HepG2 (cell line): ENCODE measurements at regions not wholly inside any gene's neighbourhood (a gene's known extent, or its start where the extent isn't known, plus 50 kb on each side); places are given as distances from the start of the nearest gene placed in this dataset.

Experiments used
- ATAC-seq: fragments of 200-7000 bp; cut with Tn5 transposase; 3 replicates; pipeline ENCODE4 v1.9.1; 2020; ENCODE audit warnings: mild to moderate bottlenecking, moderate library complexity
- BruUV-seq: library from RNA; stranded (reverse); fragments of 400-500 nt; replicated peaks from 2 replicates; lab custom pipeline; 2021; lab: Mats Ljungman, UMichigan
- CTCF ChIA-PET: fragments of 300-600 bp; formaldehyde crosslinking; extraction: SDS; loops from one replicate; lab custom pipeline; 2021; ENCODE audit warnings: low total read pairs, inconsistent platforms, low intra/inter-chr PET ratio; lab: Yijun Ruan, JAX
- POLR2A ChIA-PET: fragments of 350-600 bp; sonication (Branson Sonifier 250); formaldehyde crosslinking; loops from one replicate; lab custom pipeline; 2020; ENCODE audit warnings: antibody characterized with exemption, inconsistent platforms; lab: Yijun Ruan, JAX
- DNase-seq: peaks from one replicate; pipeline ENCODE4 v3.0.0-alpha.2; 2015; ENCODE audit warnings: low spot score
- FAIRE-seq: peaks from 3 replicates; lab custom pipeline; 2011; peaks lifted over from hg19 to GRCh38; lab: Jason Lieb, UNC
- H2AFZ ChIP-seq: one replicate; pipeline ENCODE4 v1.6.1; 2011; ENCODE audit warnings: low read length, inconsistent platforms
- H3K27ac ChIP-seq: fragments of 300-600 bp; 3 replicates; pipeline ENCODE4 v1.8.0; 2011; ENCODE audit warnings: mixed run types, mild to moderate bottlenecking, mixed read lengths, low read length, inconsistent platforms; ENCODE audit not compliant: insufficient read depth; ENCODE audit errors: extremely low read length
- H3K27me3 ChIP-seq, 2 experiments: fragments of 200-600 bp in 1 of 2; 2 replicates in 1 of 2; 3 replicates in 1 of 2; pipeline versions ENCODE4 v1.6.0 to v1.8.0; 2011; ENCODE audit warnings: low read length in 2 of 2, mild to moderate bottlenecking in 2 of 2, moderate library complexity in 2 of 2, inconsistent platforms in 1 of 2; ENCODE audit not compliant: insufficient read depth in 2 of 2, control insufficient read depth in 1 of 2
- H3K36me3 ChIP-seq, 2 experiments: fragments of 200-600 bp in 1 of 2; replicated peaks in 1 of 2; 2 replicates in 1 of 2; 3 replicates in 1 of 2; pipeline versions ENCODE4 v1.5.1 to v1.8.0; 2011; ENCODE audit warnings: low read length in 2 of 2, inconsistent platforms in 1 of 2; ENCODE audit not compliant: insufficient read depth in 2 of 2, control insufficient read depth in 1 of 2
- H3K4me1 ChIP-seq: 2 replicates; pipeline ENCODE4 v1.5.1; 2012; ENCODE audit warnings: low read length, inconsistent platforms; ENCODE audit not compliant: insufficient read depth
- H3K4me2 ChIP-seq: 2 replicates; pipeline ENCODE4 v1.6.0; 2011; ENCODE audit warnings: low read depth, low read length, inconsistent platforms
- H3K4me3 ChIP-seq, 3 experiments: fragments of 200-600 bp in 1 of 3; sonication (generic), shearing (Covaris generic) in 1 of 3; replicated peaks in 1 of 3; 2 replicates each; pipeline ENCODE4 v1.5.1; 2011 to 2016; ENCODE audit warnings: low read length in 3 of 3, inconsistent platforms in 2 of 3, low read depth in 2 of 3, mild to moderate bottlenecking in 2 of 3, control low read depth in 1 of 3, mixed read lengths in 1 of 3; ENCODE audit not compliant: insufficient read depth in 1 of 3
- H3K79me2 ChIP-seq: one replicate; pipeline ENCODE4 v1.6.1; 2011; ENCODE audit warnings: low read length, inconsistent platforms; ENCODE audit not compliant: insufficient read depth
- H3K9ac ChIP-seq: 2 replicates; pipeline ENCODE4 v1.6.0; 2011; ENCODE audit warnings: mild to moderate bottlenecking, low read depth, low read length, inconsistent platforms; ENCODE audit not compliant: insufficient read depth
- H3K9me3 ChIP-seq: 2 replicates; pipeline ENCODE4 v1.5.1; 2012; ENCODE audit warnings: mild to moderate bottlenecking, low read length
- H4K20me1 ChIP-seq: 2 replicates; pipeline ENCODE4 v1.6.0; 2011; ENCODE audit warnings: inconsistent platforms, mild to moderate bottlenecking, low read length, moderate library complexity; ENCODE audit not compliant: insufficient read depth
- ATF3 ChIP-seq: sonication (generic); formaldehyde crosslinking; IDR thresholded peaks from 2 replicates; pipeline ENCODE4 v1.4.0; 2020; ENCODE audit warnings: missing genetic modification reagents
- ELF3 ChIP-seq: IDR thresholded peaks from 2 replicates; pipeline ENCODE4 v1.6.1; 2016; ENCODE audit warnings: missing genetic modification reagents, missing compliant biosample characterization
- FOXA1 ChIP-seq, 2 experiments: fragments of 450-650 bp in 1 of 2; sonication (generic) in 1 of 2; formaldehyde crosslinking in 1 of 2; IDR thresholded peaks; 2 replicates each; pipeline versions ENCODE4 v1.4.0 to v1.6.1; 2016 to 2020; ENCODE audit warnings: missing genetic modification reagents in 1 of 2
- FOXA3 ChIP-seq: IDR thresholded peaks from 2 replicates; pipeline ENCODE4 v1.6.1; 2016; ENCODE audit warnings: missing genetic modification reagents, missing compliant biosample characterization
- GATA4 ChIP-seq: sonication (generic); IDR thresholded peaks from 2 replicates; pipeline ENCODE4 v1.6.1; 2016; ENCODE audit warnings: antibody characterized with exemption, low read depth, borderline replicate concordance
- HDAC2 ChIP-seq: sonication (generic); formaldehyde crosslinking; IDR thresholded peaks from 2 replicates; pipeline ENCODE4 v1.4.0; 2020; ENCODE audit warnings: missing genetic modification reagents
- HMGXB4 ChIP-seq, 2 experiments: sonication (generic) in 1 of 2; formaldehyde crosslinking in 1 of 2; IDR thresholded peaks; 2 replicates each; pipeline versions ENCODE4 v1.4.0 to v1.6.1; 2018 to 2020; ENCODE audit warnings: missing genetic modification reagents in 2 of 2, borderline replicate concordance in 1 of 2, low read depth in 1 of 2, mild to moderate bottlenecking in 1 of 2, missing biosample characterization in 1 of 2
- KLF16 ChIP-seq, 2 experiments: sonication (generic) in 1 of 2; formaldehyde crosslinking in 1 of 2; IDR thresholded peaks; 2 replicates each; pipeline versions ENCODE4 v1.6.1 to v1.8.0; 2016 to 2023; ENCODE audit warnings: missing genetic modification reagents in 2 of 2, missing compliant biosample characterization in 1 of 2
- MIXL1 ChIP-seq: IDR thresholded peaks from 2 replicates; pipeline ENCODE4 v1.6.1; 2016
- MZF1 ChIP-seq: sonication (generic); formaldehyde crosslinking; IDR thresholded peaks from 2 replicates; pipeline ENCODE4 v1.8.1; 2023; ENCODE audit warnings: mild to moderate bottlenecking, missing genetic modification reagents, borderline replicate concordance
- RAD21 ChIP-seq: fragments of 450-650 bp; formaldehyde crosslinking; IDR thresholded peaks from 2 replicates; pipeline ENCODE4 v1.5.0; 2020; ENCODE audit warnings: mild to moderate bottlenecking
- SMC3 ChIP-seq: IDR thresholded peaks from 2 replicates; pipeline ENCODE4 v1.6.1; 2011; ENCODE audit warnings: low read length, improper control_type of control experiment
- SOX5 ChIP-seq: IDR thresholded peaks from 2 replicates; pipeline ENCODE4 v1.6.1; 2016; ENCODE audit warnings: borderline replicate concordance
- STAG1 ChIP-seq: sonication (generic); formaldehyde crosslinking; IDR thresholded peaks from 2 replicates; pipeline ENCODE4 v1.4.0; 2020; ENCODE audit warnings: missing genetic modification reagents
- THAP11 ChIP-seq: IDR thresholded peaks from 2 replicates; pipeline ENCODE4 v1.6.1; 2016; ENCODE audit warnings: missing biosample characterization, missing genetic modification reagents
- ZFX ChIP-seq: sonication (generic); formaldehyde crosslinking; IDR thresholded peaks from 2 replicates; pipeline ENCODE4 v1.4.0; 2020; ENCODE audit warnings: mild to moderate bottlenecking, low read depth, missing genetic modification reagents, moderate library complexity
- ZNF280B ChIP-seq: sonication (generic); formaldehyde crosslinking; IDR thresholded peaks from 2 replicates; pipeline ENCODE4 v1.5.0; 2020; ENCODE audit warnings: missing genetic modification reagents, mild to moderate bottlenecking, borderline replicate concordance
- ZNF556 ChIP-seq: sonication (generic); formaldehyde crosslinking; IDR thresholded peaks from 2 replicates; pipeline ENCODE4 v1.4.0; 2020; ENCODE audit warnings: mild to moderate bottlenecking, missing genetic modification reagents, borderline replicate concordance
- WGBS: methylation state at CpG from one replicate; pipeline ENCODE4 v1.1.6; 2017; ENCODE audit warnings: low lambda C conversion rate; 5-methylcytosine and 5-hydroxymethylcytosine counted together
- in situ Hi-C: cut with HindIII; loops from 2 replicates; pipeline ENCODE4 v1.10.0; 2017; ENCODE audit warnings: low pct_unique_long_range_greater_than_20kb; ENCODE audit not compliant: extremely low pct_ligation_motif_present
- intact Hi-C: fragments of 100-400 bp; cut with micrococcal nuclease; formaldehyde crosslinking; loops from one replicate; pipeline ENCODE4 v1.10.0; 2022; ENCODE audit not compliant: unreplicated experiment
- TF ChIP-seq, protein P1 (sequence below): sonication (generic); formaldehyde crosslinking; IDR thresholded peaks from 2 replicates; pipeline ENCODE4 v1.4.0; 2020; ENCODE audit warnings: missing genetic modification reagents, borderline replicate concordance

- Histone ChIP-seq H3K9me3 (no peaks in the 10 kb centered on the region), H2AFZ (no peak overlapping the region), H3K79me2 (no peaks in the 10 kb centered on the region), H3K27ac (no peak overlapping the region), H4K20me1 (no peaks in the 10 kb centered on the region), H3K4me2 (no peak overlapping the region), H3K9ac (no peak overlapping the region), H3K4me1 (peaks cover 37% of the 10 kb centered on the region), H3K27me3 (no peaks in the 10 kb centered on the region), H3K36me3 (no peaks in the 10 kb centered on the region), H3K4me3 (no peak overlapping the region)
- WGBS = 9% methylated on average over 4 of the region's 5 CpGs
- BruUV-seq = no TSS peak
- POLR2A ChIA-PET = interaction anchor here (0.7 to 2.2 kb wide), 3 partner anchors 36 to 317 kb away, joined by 3 to 9 read pairs (median 3); no protein-coding TSS in a partner anchor
- in situ Hi-C loops = loop anchor here (5.0 kb wide), 1 partner anchor 410 kb away; no protein-coding TSS in a partner anchor
- FAIRE-seq (peak; percentile 53), DNase-seq (peak; percentile 64), ATAC-seq (peak; percentile 80)
- CTCF ChIA-PET = interaction anchor here (1.6 kb wide), 1 partner anchor 412 kb away, joined by 27 read pairs; no protein-coding TSS in a partner anchor
- intact Hi-C loops = loop anchor here (1.0 to 5.0 kb wide), 5 partner anchors 22 to 412 kb away; partner anchors contain the start of genes RASL11A and USP12
- TF ChIP-seq ZNF280B (no peak), KLF16 (CRISPR knock-in tag; IDR thresholded peaks at IDR 0.05) (peak in 1 of 2 experiments; percentile 57; a peak in 1 of 4 replicates), ATF3 (no peak), HMGXB4 (CRISPR knock-in tag; IDR thresholded peaks at IDR 0.05; ENCODE audit: borderline replicate concordance in 1 of 2, low read depth in 1 of 2) (0 out of 4 replicates have a peak, but pooled peaks of 1 of the 2 experiments have one; percentile 20), ELF3 (CRISPR knock-in tag) (0 out of 2 replicates have a peak, but pooled peaks have one; percentile 30), ZFX (CRISPR knock-in tag) (0 out of 2 replicates have a peak, but pooled peaks have one; percentile 32), MIXL1 (CRISPR knock-in tag) (peak; percentile 60), SMC3 (peak; percentile 98), STAG1 (CRISPR knock-in tag) (peak; percentile 96), HDAC2 (0 out of 2 replicates have a peak, but pooled peaks have one; percentile 28), MZF1 (CRISPR knock-in tag) (no peak), FOXA1 (IDR thresholded peaks at IDR 0.05) (no peak), FOXA1 (CRISPR knock-in tag; IDR thresholded peaks at IDR 0.05) (0 out of 2 replicates have a peak, but pooled peaks have one; percentile 14), SOX5 (CRISPR knock-in tag) (0 out of 2 replicates have a peak, but pooled peaks have one; percentile 22), THAP11 (CRISPR knock-in tag) (no peak), RAD21 (peak; percentile 87), GATA4 (no peak), ZNF556 (CRISPR knock-in tag) (0 out of 2 replicates have a peak, but pooled peaks have one; percentile 34), FOXA3 (CRISPR knock-in tag) (peak; percentile 43; the same call in 1 of the 2 replicates)
- TF ChIP-seq, protein P1, sequence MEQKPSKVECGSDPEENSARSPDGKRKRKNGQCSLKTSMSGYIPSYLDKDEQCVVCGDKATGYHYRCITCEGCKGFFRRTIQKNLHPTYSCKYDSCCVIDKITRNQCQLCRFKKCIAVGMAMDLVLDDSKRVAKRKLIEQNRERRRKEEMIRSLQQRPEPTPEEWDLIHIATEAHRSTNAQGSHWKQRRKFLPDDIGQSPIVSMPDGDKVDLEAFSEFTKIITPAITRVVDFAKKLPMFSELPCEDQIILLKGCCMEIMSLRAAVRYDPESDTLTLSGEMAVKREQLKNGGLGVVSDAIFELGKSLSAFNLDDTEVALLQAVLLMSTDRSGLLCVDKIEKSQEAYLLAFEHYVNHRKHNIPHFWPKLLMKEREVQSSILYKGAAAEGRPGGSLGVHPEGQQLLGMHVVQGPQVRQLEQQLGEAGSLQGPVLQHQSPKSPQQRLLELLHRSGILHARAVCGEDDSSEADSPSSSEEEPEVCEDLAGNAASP (CRISPR knock-in tag) = 0 out of 2 replicates have a peak, but pooled peaks have one; percentile 23
Measured at GRCh38 chr13:26946684-26947343, 186.2 kb upstream of the GPR12 start.
